ENCODE measurements at regions not wholly inside any gene's neighbourhood (a gene's known extent, or its start where the extent isn't known, plus 50 kb on each side); places are given as distances from the start of the nearest gene placed in this dataset.
"Not testable (repeated sequence)": the region's sequence is repeated elsewhere in the genome, so short reads cannot be mapped to it uniquely, and the experiment has no call there.

DNA sequence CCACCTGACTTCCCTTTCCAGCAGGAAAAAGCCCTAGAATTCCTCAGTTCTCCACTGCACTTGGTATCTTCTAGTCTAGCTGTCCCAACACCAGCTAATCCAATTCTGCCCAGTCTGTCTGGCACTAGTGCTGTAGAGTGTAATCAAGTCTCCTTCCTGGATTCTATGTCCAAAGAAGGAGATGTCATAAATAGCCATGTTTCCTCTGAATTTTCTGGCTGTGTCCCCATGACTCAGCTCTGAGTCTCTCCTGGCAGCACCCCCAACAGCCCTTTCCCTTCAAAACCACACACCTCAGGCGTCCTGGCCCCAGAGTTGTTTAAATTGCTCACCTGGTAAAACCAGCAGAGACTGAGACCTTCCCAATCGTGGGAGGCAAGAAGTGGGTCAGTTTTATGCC, 197.2 kb downstream of the GRXCR1 start:
- no peak for DNase-seq

DNA sequence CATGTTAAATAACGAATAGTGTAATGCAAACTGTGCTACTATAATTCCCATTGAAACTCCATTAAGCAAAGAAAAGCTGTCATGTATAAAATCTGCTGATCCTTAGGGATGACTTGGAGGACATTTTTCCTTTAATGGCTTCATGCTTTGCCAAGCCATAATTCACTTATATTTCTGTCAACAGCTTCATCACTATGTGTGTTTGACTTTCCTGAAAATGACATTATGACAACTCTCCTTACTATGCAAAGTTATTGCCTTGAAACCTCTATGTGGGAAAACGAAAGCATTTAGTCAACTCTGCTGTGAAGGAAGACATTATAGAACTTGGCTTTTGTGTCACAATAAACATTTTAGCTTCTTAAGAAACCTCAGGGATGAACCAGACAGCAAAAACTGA, 210.5 kb downstream of the GRXCR1 start:
- no peak for DNase-seq

DNA sequence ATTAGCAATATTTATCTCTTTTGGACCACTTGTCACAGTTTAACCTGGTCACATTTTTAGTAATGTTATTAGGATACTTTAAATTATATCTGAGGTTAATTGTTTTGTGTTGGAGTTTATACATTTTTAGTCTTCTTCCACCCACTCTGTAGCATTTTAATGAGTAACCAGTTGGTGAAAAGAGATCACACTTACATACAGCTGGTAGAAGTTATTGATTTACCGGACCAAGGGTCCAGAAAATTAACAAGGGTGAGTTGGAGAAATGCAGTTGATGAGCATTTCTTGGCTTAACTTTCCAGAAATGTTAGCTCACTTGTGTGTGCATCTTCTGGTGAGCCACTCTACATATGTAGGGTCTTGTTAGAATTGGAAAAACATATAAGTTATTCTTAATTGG, 219.6 kb downstream of the GRXCR1 start:
- DNase-seq, result no peak

DNA sequence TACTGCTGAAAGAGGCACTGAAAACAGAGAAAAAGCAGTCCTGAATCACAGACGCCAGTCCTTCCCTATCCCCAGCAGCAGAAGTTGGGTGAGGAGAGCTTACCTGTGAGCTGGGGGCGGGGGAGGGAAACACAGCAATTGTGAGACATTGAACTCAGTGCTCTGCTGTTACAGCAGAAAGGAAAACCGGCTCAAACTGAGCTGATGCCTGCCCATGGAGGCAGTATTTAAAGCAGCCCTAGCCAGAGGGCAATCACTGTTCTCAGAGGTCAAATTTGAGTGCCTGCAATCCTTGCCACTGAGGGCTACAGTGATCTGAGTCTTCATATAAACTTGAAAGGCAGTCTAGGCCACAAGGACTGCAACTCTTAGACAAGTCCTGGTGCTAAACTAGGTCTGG, 220.7 kb downstream of the GRXCR1 start:
- no peak for DNase-seq

DNA sequence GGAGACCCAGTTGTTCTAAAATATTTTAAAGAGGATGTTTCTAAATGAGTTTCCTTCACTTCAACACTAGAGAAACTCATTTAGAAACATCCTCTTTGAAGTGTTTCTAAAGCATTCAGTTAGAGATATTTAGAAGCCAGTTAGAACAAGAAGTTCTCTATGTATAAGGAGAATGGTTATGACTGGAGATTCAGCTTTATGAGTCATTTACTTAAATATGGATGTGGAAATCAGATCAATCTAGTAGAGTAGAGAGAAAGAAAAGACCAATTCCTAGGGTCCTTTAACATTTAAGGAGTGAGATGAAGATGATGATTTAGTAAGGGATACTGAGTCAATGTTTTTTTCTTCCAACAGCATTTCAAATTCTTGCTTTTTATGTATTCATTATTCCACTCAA, 234.1 kb downstream of the GRXCR1 start:
- DNase-seq, result no peak

DNA sequence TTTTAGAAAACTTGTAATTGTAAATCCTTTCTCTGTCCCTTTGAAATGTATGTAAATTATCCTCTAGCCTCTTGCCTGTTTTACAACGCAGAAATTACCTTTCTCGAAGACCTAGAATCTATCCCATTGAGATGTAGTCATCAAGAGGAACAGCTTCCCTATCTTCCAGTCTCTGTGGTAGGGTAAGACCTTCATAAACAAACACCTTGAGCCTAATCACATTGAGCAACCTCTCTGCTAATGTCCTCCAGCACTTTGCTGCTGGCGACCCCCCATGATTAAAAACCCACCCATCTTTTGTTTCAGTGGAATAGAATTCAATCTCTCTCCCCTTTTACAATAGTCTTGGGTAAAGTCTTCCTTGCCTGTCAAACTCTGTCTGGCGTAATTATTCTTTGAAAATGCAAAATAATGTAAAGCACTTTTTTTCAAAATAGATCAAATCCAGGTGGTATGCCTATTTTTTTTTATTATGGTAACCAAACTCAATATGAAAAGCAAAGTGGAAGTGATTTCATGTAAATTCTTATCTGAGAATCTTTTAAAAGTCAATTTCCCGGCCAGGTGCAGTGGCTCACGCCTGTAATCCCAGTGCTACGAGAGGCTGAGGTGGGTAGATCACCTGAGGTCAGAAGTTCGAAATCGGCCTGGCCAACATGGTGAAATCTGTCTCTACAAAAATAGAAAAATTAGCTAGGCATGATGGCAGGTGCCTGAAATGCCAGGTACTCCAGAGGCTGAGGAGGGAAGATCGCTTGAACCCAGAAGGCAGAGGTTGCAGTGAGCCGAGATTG, 237.9 kb downstream of the GRXCR1 start:
- no peak for DNase-seq

DNA sequence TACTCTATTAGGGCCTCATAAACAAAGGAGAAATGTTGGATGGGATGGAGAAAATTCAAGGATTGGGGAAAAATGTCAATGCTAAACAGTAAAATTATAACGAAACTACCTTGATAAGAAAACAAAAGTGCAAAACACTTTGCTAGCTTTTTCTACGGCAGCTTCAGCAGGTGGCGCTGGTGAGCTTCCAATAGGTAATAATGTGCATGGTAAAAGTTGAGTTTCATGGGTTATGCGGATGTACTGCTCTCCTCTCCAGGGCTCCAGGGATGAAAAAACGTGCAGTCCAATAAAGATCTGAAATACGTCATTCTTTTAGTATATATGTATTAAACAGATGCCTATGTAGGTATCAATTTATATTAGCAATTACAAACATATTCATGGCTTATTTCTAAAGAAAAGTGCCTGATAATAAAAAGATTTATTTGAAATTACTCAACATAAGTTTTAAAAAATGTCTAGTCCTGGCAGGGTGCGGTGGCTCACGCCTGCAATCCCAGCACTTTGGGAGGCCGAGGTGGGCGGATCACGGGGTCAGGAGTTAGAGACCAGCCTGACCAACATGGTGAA, 239.6 kb downstream of the GRXCR1 start:
- DNase-seq, result peak; percentile 74 to 84

DNA sequence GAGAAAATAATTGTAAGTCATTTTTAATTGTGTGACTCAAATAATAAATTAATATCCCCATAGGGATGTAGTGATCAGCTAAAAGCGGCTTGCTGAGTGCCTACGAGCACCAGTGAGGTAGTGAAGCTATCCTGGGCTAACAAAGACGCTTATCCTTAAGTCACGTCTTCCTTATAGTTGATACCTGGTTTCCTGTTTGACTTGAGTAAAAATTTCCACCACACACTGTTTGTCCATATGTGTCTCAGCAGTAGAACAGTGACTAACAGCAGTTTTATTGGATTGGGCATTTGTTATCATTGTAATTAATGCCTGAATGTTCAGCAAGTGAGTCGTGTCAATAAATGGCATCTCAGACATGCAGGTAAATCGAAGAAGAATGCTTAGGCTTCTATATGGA, 241.1 kb downstream of the GRXCR1 start:
- DNase-seq, result no peak

DNA sequence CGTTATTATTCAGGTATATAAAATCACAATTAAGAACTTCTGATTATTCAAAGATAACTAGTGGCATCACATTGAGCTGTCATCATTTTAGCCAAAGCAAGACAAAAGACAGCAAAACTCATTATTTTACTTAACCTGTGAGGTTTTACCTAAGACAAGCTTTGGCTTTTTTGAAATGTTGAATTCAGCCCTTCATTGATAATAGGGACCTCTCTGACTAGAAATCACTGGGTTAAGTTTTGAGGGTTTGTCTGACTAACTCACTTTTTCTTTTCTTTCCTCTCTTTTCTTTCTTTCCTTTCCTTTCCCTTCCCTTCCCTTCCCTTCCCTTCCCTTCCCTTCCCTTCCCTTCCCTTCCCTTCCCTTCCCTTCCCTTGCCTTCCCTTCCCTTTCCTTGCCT, 244.2 kb downstream of the GRXCR1 start:
- DNase-seq, result no peak

DNA sequence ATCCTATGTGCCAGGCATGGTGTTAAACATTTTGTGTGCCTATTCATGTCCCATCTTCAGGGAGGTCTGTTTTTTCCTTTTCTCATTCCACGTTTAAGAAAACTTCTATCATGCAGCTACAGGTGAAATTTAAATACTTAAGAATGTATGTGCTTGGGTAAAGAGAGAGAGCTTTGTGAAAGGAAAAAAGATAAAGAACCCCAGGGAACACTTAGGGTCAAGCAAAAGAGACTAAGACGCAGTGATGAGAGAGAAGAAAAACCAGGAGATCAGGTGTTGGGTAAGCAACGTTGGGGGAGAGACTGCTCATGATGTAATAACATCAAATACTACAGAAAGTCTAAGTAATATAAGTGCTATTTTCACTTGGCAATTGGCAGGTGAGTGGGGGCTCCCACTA, 253.7 kb downstream of the GRXCR1 start:
- no peak for DNase-seq

DNA sequence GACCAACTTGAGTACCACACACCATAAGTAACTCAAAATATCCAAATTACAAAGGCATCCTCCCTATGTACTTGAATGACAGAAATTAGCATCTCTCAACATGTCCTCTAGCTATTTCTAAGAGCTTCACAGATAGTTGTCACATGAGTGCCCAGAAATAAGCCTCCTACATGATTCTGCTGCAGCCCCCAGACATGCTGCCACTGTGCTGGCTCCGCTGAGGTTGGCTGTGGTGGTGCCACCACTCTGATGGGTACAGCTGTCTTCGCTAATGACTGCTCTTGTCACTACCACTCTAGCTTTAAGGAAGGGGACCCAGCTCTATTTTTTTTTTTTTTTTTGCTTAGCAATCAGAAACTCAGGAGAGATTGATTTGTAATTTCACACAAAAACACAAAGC, 256.0 kb downstream of the GRXCR1 start:
- no peak for DNase-seq

DNA sequence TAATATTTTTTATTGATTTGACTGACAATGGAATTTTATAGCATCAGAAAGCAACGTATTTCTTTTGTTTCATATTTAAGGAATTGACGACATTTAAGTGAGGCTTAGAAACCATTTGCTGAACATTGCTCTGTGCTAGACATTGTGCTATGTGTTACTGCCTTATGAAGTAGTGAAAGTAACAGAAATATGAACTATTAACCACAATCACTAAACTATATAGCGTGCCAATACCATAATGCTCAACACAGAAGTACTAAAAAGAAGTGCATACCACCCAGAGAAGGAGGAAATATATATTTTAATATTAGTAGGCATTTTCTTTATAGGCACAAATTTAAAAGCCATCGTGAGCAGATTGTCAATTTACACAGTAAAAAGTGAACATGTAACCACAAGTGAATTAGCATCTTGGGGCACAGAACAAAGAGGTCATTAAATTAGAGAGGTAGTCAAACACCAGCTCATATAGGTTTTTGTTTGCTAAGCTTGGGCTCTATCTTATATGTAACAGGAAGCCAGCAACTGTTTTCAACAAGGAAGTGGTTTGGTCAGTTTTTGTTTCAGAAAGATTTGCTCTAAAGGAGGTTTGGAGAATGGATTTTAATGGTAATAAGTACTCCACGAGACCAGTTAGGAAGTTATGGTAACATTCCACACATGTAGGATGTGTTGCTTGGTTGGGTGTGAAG, 270.7 kb downstream of the GRXCR1 start:
- peak; percentile 65 to 70 for DNase-seq

DNA sequence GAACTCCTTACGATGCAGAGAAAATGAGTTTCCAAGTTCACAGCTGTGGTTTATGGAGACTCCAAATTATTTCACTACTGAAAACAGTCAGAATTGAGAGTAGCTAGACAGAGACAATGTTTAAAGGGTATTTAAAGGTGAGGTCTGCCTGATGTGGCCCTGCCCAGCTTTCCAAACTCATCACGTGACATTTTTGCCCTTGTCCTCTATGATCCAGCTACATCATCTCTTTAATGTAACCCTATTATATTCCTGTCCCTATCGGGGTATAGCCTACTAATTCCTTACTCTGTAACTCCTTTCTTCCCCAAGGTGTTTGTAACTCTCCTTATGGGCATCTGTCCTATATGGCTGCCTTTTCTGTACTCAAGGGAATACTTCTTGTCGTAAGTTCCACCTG, 297.2 kb downstream of the GRXCR1 start:
- no peak for DNase-seq

DNA sequence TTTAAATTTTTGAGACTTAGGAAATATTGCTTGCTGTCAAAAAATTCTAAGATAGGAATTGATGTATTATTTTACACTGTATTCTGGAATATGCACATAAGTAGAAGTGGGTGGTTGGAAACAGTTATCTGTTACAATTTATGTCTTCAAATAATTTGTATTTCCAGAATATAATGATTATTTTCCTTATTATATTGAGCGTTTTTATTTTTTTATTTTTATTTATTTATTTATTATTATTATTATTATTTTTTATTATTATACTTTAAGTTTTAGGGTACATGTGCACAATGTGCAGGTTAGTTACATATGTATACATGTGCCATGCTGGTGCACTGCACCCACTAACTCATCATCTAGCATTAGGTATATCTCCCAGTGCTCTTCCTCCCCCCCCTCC, 320.1 kb downstream of the GRXCR1 start:
- DNase-seq, result not testable (repeated sequence)

DNA sequence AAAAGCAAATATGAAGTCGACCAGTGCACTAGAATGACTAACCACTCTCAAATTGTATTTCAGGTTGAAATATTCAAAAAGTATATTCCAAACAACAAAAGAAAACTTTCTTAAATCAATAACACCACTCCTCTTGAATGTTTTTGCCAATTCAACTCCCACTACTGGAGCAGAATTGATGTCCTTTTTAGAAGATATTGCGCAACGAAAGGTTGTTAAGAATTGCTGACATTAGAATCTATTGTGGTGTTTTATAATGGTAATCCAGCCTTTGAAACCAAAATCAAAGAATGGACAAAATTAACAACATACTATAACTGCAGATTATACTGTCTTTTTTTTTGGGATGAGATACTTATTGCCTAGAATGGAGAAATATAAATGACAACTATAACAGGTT, 331.3 kb downstream of the GRXCR1 start:
- DNase-seq, result no peak

DNA sequence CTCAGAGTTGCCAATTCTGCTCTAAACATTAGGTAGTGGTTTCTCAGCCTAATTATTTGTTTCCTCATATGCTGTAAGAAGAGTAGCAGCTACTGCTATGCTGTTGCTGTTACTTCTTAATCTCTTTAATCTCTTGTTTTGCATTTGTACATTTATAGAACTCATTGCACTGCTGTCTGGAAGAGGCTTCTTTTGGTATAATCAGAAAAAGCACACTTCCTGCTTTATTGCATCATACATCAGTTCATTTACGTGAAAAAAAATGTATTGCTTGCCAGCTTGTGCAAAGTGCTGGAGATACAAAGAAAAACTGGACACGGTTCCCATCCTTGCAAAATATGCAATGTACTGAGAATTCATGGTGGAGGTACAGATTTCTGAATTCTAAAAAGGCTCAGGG, 332.0 kb downstream of the GRXCR1 start:
- peak; percentile 74 to 75 for DNase-seq

DNA sequence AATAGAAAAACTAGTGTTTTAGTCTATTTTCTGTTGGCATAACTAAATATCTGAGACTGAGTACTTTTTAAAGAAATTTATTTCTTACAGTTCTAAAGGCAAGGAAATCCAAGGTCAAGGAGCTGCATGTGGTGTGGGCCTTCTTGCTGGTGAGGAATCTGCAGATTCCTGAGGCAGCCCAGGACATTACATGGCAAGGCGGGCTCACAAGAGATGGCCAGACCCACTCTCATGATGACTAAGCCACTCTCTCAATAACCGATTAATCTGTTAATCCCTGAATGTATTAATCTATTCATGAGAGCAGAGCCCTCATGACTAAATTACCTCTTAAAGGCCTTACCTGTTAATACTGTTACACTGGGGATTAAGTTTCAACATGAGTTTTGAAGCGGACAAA, 340.8 kb downstream of the GRXCR1 start:
- no peak for DNase-seq

DNA sequence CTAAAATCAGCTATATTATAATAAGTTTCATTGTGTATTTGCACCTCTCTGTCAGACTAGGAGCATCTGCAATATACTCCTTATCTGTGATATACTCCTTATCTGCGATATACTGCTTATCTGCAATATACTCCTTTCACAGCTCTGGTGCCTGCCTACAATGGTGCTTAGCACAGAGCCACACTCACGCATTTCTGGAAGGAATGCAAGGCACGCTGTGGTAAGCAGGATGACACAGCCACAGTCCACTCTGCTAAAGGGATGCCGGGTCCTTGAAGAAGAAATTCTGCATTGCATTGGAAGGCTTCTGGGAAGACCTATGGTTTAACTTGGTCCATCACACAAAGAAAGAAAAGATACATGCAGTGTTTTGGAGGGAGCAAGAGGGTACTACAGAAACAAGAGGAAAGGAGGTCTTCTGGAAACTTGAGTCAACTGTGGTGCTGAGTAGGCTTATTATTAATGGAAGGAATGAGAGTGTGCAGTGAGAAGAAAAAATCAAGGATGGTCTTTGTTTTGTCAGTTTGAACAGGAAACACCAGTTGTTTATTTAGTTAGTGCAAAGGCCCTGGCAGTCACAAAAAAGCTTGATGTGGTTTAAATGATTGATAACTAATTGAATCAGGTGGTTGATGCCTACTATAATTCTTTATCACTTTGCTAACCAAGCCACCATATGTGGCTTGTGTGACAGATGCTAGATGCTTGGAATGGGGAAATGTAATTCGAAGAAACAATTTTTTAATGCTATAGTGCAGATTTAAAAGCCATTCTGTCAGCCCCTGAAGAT, 342.3 kb downstream of the GRXCR1 start:
- DNase-seq, result no peak

DNA sequence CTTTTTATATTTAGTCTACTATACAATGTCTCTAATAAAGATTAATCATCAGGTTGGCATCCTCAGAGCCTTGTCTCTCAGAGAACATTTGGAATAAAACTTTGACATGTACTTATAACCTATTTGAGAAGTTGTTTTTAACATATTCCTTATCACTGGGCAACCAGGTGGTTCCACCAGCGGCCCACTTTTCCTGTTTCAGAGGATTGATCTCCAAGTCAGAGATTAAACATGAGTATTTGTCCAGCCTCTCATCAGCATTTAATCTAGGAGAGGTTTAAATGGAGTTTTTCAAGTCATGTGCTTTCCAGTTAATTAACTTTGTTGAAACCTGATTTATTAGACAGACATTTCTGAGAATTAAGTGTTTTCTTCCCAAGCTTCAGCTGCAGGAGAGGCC, 345.5 kb downstream of the GRXCR1 start:
- no peak for DNase-seq

DNA sequence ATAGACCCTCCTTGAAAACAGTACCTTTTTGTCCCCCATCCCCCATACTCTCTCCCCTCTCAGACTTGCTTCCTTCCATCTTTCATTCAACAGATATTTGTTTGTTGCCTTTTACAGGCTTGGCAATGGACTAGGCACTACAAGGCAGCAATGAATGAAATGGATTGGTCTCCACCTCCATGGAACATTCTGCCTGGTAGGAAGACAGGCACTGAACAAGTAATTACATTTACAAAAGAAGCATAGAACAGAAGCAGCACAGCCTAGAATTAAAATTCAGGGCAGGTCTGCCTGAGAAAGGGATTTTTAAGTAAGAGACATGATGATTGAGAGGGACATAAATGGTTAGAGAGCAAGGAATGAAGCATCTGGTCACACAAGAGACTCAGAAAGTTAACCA, 346.1 kb downstream of the GRXCR1 start:
- DNase-seq, result no peak

DNA sequence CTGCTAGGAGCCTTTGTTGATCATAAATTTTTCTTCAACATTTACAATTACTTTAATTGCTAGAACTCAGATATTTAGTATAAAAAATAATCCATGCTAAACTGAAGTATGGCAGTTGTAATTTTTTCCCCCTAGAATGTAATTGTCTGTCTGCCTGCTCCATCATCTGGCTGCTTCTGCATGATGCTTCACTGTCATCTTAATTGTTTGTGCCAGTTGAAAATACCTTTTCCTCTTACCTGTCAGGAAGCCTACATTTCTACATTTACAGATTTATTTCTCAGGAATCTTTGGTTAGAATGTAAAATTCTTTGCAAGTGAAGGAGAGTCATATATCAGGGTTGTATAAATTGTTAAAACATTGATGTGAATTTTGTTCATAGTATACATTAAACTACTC, 348.6 kb downstream of the GRXCR1 start:
- DNase-seq, result no peak

DNA sequence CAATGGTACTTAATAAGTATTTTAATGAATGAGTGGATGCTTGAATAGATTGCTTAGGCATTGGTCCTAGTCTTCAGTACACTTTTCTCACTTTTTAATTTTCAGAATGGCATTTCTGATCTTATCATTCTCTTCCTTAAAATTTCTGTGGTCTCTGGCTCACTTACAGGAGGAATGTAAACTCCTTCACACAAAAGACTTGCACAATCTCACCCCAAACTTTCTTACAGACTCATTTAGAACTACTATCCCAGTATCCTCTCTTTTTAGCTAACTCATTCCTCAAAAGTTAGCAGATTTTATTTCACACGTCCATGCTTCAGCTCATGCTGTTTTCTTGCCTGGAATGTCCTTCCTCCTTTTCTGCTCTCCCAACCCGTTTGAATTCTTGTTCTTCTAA, 350.1 kb downstream of the GRXCR1 start:
- peak; percentile 18 to 24 for DNase-seq

DNA sequence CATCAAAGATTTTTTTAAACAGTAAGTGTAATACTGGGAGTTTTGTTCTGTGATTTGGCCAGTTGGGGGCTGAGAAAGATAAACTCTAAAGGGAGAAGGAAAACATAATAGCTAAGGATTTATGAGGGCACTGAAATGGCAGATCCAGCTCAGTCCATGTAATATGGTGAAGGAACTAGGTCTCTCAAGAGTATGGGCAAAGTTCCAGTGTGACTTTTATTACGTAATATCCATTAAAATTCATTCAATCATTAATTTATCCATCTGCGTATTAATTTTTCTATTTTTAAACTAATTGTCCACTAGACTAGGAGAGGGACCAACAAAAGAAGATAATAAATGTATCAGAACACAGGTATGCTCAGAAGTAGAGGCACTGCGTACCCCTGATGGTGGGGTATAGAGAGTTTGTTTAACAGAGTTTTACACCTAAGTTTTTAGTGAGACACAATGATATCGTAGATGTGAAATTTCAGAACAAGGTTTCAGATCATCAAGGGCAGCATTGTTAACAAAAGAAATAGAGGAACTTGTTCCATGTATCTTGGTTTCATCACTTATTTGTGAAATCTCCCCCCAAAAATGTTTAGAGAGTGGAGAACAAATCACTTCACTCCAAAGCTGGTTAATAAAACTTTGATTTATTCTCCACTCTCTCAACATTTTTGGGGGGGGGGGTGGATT, 351.1 kb downstream of the GRXCR1 start:
- no peak for DNase-seq
